ENCODE measurements at regions not wholly inside any gene's neighbourhood (a gene's known extent, or its start where the extent isn't known, plus 50 kb on each side); places are given as distances from the start of the nearest gene placed in this dataset.

DNA sequence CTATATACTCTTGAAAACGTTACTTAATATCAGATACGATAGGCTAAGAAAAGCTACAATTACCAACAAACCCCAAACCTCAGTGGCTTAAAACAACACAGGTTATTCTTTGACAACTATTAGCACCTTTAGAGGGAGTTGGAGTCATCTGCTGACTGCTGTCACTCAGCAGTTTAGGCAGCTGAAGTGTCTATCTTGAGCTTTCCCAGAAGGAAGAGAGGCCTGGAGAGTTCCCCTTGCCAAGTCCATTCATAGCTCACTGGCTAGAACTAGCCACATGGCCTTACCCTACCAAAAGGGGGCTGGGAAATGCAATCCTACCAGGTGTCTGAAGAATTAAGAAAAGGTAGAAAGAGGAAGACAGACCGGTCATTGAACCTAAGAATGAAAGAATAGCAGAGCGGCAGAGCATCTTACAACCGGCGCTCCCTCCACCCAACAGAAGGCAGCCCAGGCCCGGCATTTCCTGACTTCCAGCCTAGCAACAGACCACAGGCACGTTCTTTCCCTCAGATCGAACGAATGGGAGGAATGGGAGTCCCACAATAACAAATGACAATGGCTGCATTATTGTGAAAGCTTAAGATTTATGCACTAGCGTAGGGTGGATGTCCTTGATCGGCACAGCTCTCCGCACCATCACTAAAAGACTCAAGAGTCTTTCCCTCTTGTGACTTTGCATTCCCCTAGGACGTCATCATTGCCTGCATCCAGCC, 211.2 kb upstream of the CTAGE1 start:
- no peak for TF ChIP-seq POLR2A (IDR thresholded peaks at IDR 0.05)
- TF ChIP-seq, protein P1, sequence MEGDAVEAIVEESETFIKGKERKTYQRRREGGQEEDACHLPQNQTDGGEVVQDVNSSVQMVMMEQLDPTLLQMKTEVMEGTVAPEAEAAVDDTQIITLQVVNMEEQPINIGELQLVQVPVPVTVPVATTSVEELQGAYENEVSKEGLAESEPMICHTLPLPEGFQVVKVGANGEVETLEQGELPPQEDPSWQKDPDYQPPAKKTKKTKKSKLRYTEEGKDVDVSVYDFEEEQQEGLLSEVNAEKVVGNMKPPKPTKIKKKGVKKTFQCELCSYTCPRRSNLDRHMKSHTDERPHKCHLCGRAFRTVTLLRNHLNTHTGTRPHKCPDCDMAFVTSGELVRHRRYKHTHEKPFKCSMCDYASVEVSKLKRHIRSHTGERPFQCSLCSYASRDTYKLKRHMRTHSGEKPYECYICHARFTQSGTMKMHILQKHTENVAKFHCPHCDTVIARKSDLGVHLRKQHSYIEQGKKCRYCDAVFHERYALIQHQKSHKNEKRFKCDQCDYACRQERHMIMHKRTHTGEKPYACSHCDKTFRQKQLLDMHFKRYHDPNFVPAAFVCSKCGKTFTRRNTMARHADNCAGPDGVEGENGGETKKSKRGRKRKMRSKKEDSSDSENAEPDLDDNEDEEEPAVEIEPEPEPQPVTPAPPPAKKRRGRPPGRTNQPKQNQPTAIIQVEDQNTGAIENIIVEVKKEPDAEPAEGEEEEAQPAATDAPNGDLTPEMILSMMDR (IDR thresholded peaks at IDR 0.05): no peak

Data from adrenal gland (tissue), 5 donors.